ENCODE measurements at regions not wholly inside any gene's neighbourhood (a gene's known extent, or its start where the extent isn't known, plus 50 kb on each side); places are given as distances from the start of the nearest gene placed in this dataset.

GRCh38 chr17:79444198-79444597 lies 166.7 kb downstream of the RBFOX3 start:
- Histone ChIP-seq H3K27ac (no peak overlapping the region), H3K36me3 (no peaks in the 10 kb centered on the region), H3K4me1 (peaks cover 56% of the 10 kb centered on the region), H3K9ac (no peak overlapping the region), H3K4me3 (no peak overlapping the region), H3K4me2 (peak overlapping the region; percentile 77), H3K27me3 (no peaks in the 10 kb centered on the region), H3K9me3 (peaks cover 5% of the 10 kb centered on the region; the same call in 1 of the 2 replicates), H4K20me1 (no peaks in the 10 kb centered on the region)
- no peak for TF ChIP-seq Cebpa-rat (IDR thresholded peaks at IDR 0.05)

GRCh38 chr17:79443026-79443425 lies 167.8 kb downstream of the RBFOX3 start:
- no peaks in the 10 kb centered on the region for H4K20me1 ChIP-seq

DNA sequence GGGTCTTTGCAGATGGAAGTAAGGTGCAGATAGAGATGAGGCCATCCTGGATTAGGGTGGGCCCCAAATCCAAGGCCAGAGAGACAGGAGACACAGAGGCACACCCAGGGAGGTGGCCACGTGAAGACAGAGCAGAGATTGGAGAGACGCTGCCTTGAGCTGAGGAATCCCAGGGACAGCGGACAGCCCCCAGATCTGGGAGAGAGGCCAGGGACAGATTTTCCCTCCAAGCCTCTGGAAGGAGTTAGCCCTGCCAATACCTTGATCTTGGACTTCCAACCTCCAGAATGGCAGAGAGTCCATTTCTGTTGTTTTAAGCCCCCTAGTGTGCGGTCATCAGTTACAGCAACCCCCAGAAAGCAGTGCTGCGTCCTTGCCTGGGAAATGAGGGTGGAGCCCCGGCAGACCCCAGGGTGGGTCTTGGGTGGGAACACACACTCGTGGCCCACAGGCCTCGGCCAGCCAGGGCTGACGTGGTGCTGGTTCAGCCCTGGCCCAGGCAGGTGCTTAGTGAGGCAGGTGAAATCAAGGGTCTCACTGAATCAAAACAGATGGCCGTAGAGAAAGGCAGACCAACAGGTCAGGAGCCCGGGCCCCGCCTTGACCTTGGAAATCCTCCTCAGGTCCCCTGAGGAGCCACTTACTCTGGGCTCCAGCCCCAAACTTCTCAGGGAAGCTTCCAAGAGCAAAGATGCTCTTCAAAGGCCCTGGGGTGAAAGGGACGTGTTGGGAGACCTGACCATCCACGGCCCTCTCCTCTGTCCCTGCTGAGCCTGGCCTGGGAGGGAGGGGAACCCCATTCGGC lies 169.3 kb downstream of the RBFOX3 start:
- Histone ChIP-seq H3K4me2 (peak overlapping the region; percentile 56), H3K4me1 (peaks cover 67% of the 10 kb centered on the region), H3K4me3 (no peak overlapping the region), H3K27me3 (no peaks in the 10 kb centered on the region), H3K9ac (no peak overlapping the region), H4K20me1 (no peaks in the 10 kb centered on the region), H3K36me3 (no peaks in the 10 kb centered on the region), H3K27ac (no peak overlapping the region), H3K9me3 (no peaks in the 10 kb centered on the region)
- no peak for TF ChIP-seq Cebpa-rat (IDR thresholded peaks at IDR 0.05)

More at GRCh38 chr17:79443026-79443425, 167.8 kb downstream of the RBFOX3 start:
- Histone ChIP-seq H3K27me3 (no peaks in the 10 kb centered on the region), H3K9ac (no peak overlapping the region), H3K4me3 (no peak overlapping the region), H3K27ac (0 out of 2 replicates have a peak overlapping the region, but pooled peaks have one; percentile 4), H3K36me3 (no peaks in the 10 kb centered on the region), H3K4me1 (peaks cover 62% of the 10 kb centered on the region), H3K9me3 (peaks cover 4% of the 10 kb centered on the region; the same call in 1 of the 2 replicates), H3K4me2 (peak overlapping the region; percentile 77)
- TF ChIP-seq Cebpa-rat (IDR thresholded peaks at IDR 0.05): no peak

DNA sequence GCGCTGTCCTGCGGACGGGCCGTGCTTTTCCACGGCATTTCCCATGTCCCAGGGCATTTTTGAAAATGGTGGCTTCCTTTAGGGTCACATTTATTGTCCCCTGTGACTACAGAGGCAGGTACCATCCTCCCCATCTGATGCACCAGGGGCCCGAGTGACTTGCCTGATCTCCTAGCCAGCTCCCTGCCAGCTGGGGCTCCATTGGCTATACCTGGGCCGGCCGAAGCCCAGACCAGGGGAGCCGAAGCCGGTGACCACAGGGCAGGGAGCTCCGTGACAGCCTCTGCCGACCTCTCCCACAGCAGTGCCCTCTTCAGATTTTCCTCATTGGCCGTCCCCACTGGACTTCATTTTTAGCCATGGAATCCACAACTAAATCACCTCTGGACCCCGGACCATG lies 170.6 kb downstream of the RBFOX3 start:
- Histone ChIP-seq H4K20me1 (no peaks in the 10 kb centered on the region), H3K9me3 (no peaks in the 10 kb centered on the region), H3K36me3 (no peaks in the 10 kb centered on the region), H3K4me1 (peaks cover 69% of the 10 kb centered on the region), H3K4me3 (no peak overlapping the region), H3K27ac (no peak overlapping the region), H3K27me3 (no peaks in the 10 kb centered on the region), H3K9ac (no peak overlapping the region), H3K4me2 (no peak overlapping the region)
- TF ChIP-seq Cebpa-rat (IDR thresholded peaks at IDR 0.05): no peak

DNA sequence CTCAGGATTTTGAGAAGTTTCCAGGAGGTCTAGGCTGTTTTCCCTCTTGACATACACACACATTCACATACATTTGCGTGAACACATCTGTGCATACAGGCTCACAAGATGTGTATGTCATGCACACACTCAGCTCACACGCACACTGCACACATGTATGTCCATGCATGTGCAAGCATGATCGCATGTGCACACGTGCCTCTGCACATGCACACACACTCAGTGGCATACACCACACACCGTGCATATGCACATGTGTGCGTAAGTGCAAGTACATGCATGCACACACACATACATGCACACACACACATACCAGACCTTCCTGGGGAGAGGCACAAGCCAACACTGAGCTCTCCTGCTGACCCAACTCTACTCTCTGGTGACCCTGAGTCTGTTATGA lies 171.4 kb downstream of the RBFOX3 start:
- peaks cover 65% of the 10 kb centered on the region for H3K4me1 ChIP-seq
- no peaks in the 10 kb centered on the region for H4K20me1 ChIP-seq
- H3K4me2 ChIP-seq: no peak overlapping the region
- H3K4me3 ChIP-seq: no peak overlapping the region
- H3K27ac ChIP-seq: no peak overlapping the region
- no peaks in the 10 kb centered on the region for H3K36me3 ChIP-seq
- no peak for TF ChIP-seq Cebpa-rat (IDR thresholded peaks at IDR 0.05)
- no peaks in the 10 kb centered on the region for H3K27me3 ChIP-seq
- no peak overlapping the region for H3K9ac ChIP-seq
- no peaks in the 10 kb centered on the region for H3K9me3 ChIP-seq

GRCh38 chr17:79438546-79439334 lies 172.1 kb downstream of the RBFOX3 start:
- Histone ChIP-seq H3K27ac (no peak overlapping the region), H4K20me1 (no peaks in the 10 kb centered on the region), H3K4me1 (peaks cover 58% of the 10 kb centered on the region), H3K9me3 (0 out of 2 replicates have a peak, but pooled peaks cover 4% of the 10 kb centered on the region), H3K9ac (no peak overlapping the region; the same call in 1 of the 2 replicates), H3K4me3 (no peak overlapping the region), H3K4me2 (peak overlapping the region; percentile 73), H3K27me3 (no peaks in the 10 kb centered on the region), H3K36me3 (no peaks in the 10 kb centered on the region)
- no peak for TF ChIP-seq Cebpa-rat (IDR thresholded peaks at IDR 0.05)

- H3K4me1 ChIP-seq: peaks cover 55% of the 10 kb centered on the region
- no peaks in the 10 kb centered on the region for H4K20me1 ChIP-seq
- H3K4me2 ChIP-seq: peak overlapping the region; percentile 73
- no peaks in the 10 kb centered on the region for H3K27me3 ChIP-seq
- no peak overlapping the region for H3K4me3 ChIP-seq
- H3K9ac ChIP-seq: no peak overlapping the region; the same call in 1 of the 2 replicates
- H3K27ac ChIP-seq: no peak overlapping the region
- no peak for TF ChIP-seq Cebpa-rat (IDR thresholded peaks at IDR 0.05)
- no peaks in the 10 kb centered on the region for H3K36me3 ChIP-seq
- H3K9me3 ChIP-seq: 0 out of 2 replicates have a peak, but pooled peaks cover 4% of the 10 kb centered on the region
These were observed 172.8 kb downstream of the RBFOX3 start for GRCh38 chr17:79438058-79438457.

DNA sequence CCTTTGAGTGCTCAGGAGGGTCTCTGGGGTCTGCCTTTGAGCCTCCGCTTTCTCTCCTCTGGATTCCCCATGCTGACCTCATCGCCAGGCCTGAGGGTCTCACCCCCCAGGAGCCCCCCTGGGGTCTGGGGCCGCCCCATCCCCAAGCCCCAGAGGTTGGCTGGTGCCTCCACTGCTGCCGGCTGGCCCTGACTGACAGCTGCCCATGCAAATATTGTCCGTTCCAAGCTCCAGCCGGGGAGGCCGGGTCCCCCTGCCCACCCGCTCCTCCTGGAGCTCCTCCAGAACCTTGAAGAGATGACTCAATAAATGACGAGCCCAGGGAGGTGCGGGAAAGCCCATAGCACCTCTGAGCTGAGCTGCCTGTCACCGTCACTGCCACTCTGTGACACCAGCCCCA lies 173.8 kb downstream of the RBFOX3 start:
- Histone ChIP-seq H3K4me2 (no peak overlapping the region), H4K20me1 (no peaks in the 10 kb centered on the region)

GRCh38 chr17:79435962-79436361 lies 174.9 kb downstream of the RBFOX3 start:
- Histone ChIP-seq H3K27ac (no peak overlapping the region), H4K20me1 (no peaks in the 10 kb centered on the region), H3K27me3 (no peaks in the 10 kb centered on the region), H3K4me3 (no peak overlapping the region), H3K9ac (no peak overlapping the region), H3K36me3 (no peaks in the 10 kb centered on the region), H3K9me3 (peaks cover 4% of the 10 kb centered on the region; the same call in 1 of the 2 replicates), H3K4me2 (peak overlapping the region; percentile 42), H3K4me1 (peaks cover 59% of the 10 kb centered on the region)
- no peak for TF ChIP-seq Cebpa-rat (IDR thresholded peaks at IDR 0.05)

More for the DNA sequence above, 173.8 kb downstream of the RBFOX3 start:
- H3K4me1 ChIP-seq: peaks cover 55% of the 10 kb centered on the region
- H3K9ac ChIP-seq: no peak overlapping the region
- H3K36me3 ChIP-seq: no peaks in the 10 kb centered on the region
- no peak for TF ChIP-seq Cebpa-rat (IDR thresholded peaks at IDR 0.05)
- H3K27ac ChIP-seq: no peak overlapping the region
- H3K4me3 ChIP-seq: no peak overlapping the region
- H3K27me3 ChIP-seq: no peaks in the 10 kb centered on the region
- H3K9me3 ChIP-seq: 0 out of 2 replicates have a peak, but pooled peaks cover 4% of the 10 kb centered on the region

DNA sequence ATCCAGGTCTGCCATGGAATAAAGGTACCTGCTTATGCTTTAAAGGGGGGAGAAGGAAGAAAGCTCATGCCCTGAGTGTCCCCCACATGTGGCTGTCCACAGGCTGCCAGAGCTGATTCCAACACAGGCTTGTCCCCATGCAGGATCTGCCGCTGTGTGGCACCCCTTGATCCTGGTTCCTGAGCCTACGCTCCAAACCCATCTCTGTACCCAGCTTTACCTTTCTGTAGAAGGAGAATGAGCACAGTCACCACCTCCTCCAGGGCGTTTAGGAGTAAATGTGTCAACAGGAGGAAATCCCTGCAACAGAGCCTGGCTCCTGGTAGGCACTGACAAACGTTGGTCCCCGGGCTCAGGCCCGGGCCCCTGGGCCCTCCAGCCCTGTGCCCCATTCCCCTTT lies 175.6 kb downstream of the RBFOX3 start:
- peak overlapping the region; percentile 42; the same call in 1 of the 2 replicates for H3K4me2 ChIP-seq

More for the DNA sequence above, 175.6 kb downstream of the RBFOX3 start:
- no peaks in the 10 kb centered on the region for H4K20me1 ChIP-seq
- peaks cover 66% of the 10 kb centered on the region for H3K4me1 ChIP-seq
- no peaks in the 10 kb centered on the region for H3K27me3 ChIP-seq
- no peak overlapping the region for H3K4me3 ChIP-seq
- H3K9ac ChIP-seq: no peak overlapping the region
- no peak for TF ChIP-seq Cebpa-rat (IDR thresholded peaks at IDR 0.05)
- no peak overlapping the region for H3K27ac ChIP-seq
- H3K9me3 ChIP-seq: peaks cover 4% of the 10 kb centered on the region; the same call in 1 of the 2 replicates
- no peaks in the 10 kb centered on the region for H3K36me3 ChIP-seq

Data from BLaER1 (cell line).